ENCODE measurements at regions not wholly inside any gene's neighbourhood (a gene's known extent, or its start where the extent isn't known, plus 50 kb on each side); places are given as distances from the start of the nearest gene placed in this dataset.

GRCh38 chr21:15487196-15487550, 242.6 kb upstream of the USP25 start:
- ATAC-seq: no peak
- no peak for TF ChIP-seq CSRNP3 (CRISPR knock-in tag; IDR thresholded peaks at IDR 0.05)
- no peak for TF ChIP-seq RARB (CRISPR knock-in tag; IDR thresholded peaks at IDR 0.05)
- 0 out of 2 replicates have a peak, but pooled peaks have one; percentile 27 for TF ChIP-seq ISL1 (CRISPR knock-in tag; IDR thresholded peaks at IDR 0.05)

GRCh38 chr21:15491100-15491499, 238.7 kb upstream of the USP25 start:
- no peak for ATAC-seq
- TF ChIP-seq SNAI2 (CRISPR knock-in tag; IDR thresholded peaks at IDR 0.05) (no peak), ISL1 (CRISPR knock-in tag; IDR thresholded peaks at IDR 0.05) (no peak), ZNF565 (CRISPR knock-in tag; conservative IDR thresholded peaks at IDR 0.05; ENCODE audit: low read depth) (no peak), CSDC2 (CRISPR knock-in tag; IDR thresholded peaks at IDR 0.05) (no peak), ZFP3 (CRISPR knock-in tag; IDR thresholded peaks at IDR 0.05) (no peak), ZNF8 (CRISPR knock-in tag; IDR thresholded peaks at IDR 0.05) (no peak), CREB5 (CRISPR knock-in tag; IDR thresholded peaks at IDR 0.05; ENCODE audit: low read depth) (no peak), TSHZ2 (CRISPR knock-in tag; IDR thresholded peaks at IDR 0.05) (no peak), RARB (CRISPR knock-in tag; IDR thresholded peaks at IDR 0.05) (no peak), PPARA (CRISPR knock-in tag; IDR thresholded peaks at IDR 0.05; ENCODE audit: borderline replicate concordance) (no peak), GLIS3 (CRISPR knock-in tag; IDR thresholded peaks at IDR 0.05) (no peak), ZFP30 (CRISPR knock-in tag; IDR thresholded peaks at IDR 0.05) (no peak), OSR1 (CRISPR knock-in tag; IDR thresholded peaks at IDR 0.05) (no peak), TOX (CRISPR knock-in tag; IDR thresholded peaks at IDR 0.05; ENCODE audit: borderline replicate concordance) (no peak), TCF4 (CRISPR knock-in tag; IDR thresholded peaks at IDR 0.05; ENCODE audit: borderline replicate concordance) (no peak), ZNF70 (CRISPR knock-in tag; IDR thresholded peaks at IDR 0.05) (no peak)

GRCh38 chr21:15493646-15494045, 236.1 kb upstream of the USP25 start:
- no peak for TF ChIP-seq ISL1 (CRISPR knock-in tag; IDR thresholded peaks at IDR 0.05)
- TF ChIP-seq GLIS3 (CRISPR knock-in tag; IDR thresholded peaks at IDR 0.05): no peak
- no peak for TF ChIP-seq BACH2 (CRISPR knock-in tag; IDR thresholded peaks at IDR 0.05; ENCODE audit: borderline replicate concordance)
- no peak for ATAC-seq

- no peak for ATAC-seq
- TF ChIP-seq ZNF8 (CRISPR knock-in tag; IDR thresholded peaks at IDR 0.05) (no peak), PATZ1 (CRISPR knock-in tag; IDR thresholded peaks at IDR 0.05; ENCODE audit: borderline replicate concordance) (no peak), ARNTL (CRISPR knock-in tag; IDR thresholded peaks at IDR 0.05; ENCODE audit: borderline replicate concordance, low read depth) (no peak), TSHZ2 (CRISPR knock-in tag; IDR thresholded peaks at IDR 0.05) (no peak), ISL1 (CRISPR knock-in tag; IDR thresholded peaks at IDR 0.05) (no peak), POU6F1 (CRISPR knock-in tag; IDR thresholded peaks at IDR 0.05; ENCODE audit: borderline replicate concordance, low read depth) (no peak), TOX (CRISPR knock-in tag; IDR thresholded peaks at IDR 0.05; ENCODE audit: borderline replicate concordance) (no peak), CREB5 (CRISPR knock-in tag; IDR thresholded peaks at IDR 0.05; ENCODE audit: low read depth) (no peak), TCF4 (CRISPR knock-in tag; IDR thresholded peaks at IDR 0.05; ENCODE audit: borderline replicate concordance) (no peak), CSRNP3 (CRISPR knock-in tag; IDR thresholded peaks at IDR 0.05) (no peak), ZFP30 (CRISPR knock-in tag; IDR thresholded peaks at IDR 0.05) (no peak)
These were observed 235.3 kb upstream of the USP25 start for GRCh38 chr21:15494481-15494880.

Data from SK-N-SH treated with all-trans-retinoic acid at 6 μM for 48 hours (cell line).